GM10266 (cell line): ENCODE measurements at regions not wholly inside any gene's neighbourhood (a gene's known extent, or its start where the extent isn't known, plus 50 kb on each side); places are given as distances from the start of the nearest gene placed in this dataset.

Experiments used
- DNase-seq: peaks from one replicate; pipeline ENCODE4 v3.0.0; 2012; ENCODE audit errors: extremely low spot score
- TF ChIP-seq, protein P1 (sequence below): IDR thresholded peaks from 2 replicates; pipeline ENCODE4 v1.5.1; 2012; ENCODE audit warnings: mild to moderate bottlenecking, low read depth; ENCODE audit not compliant: control insufficient read depth, insufficient read depth; ENCODE audit errors: missing control alignments

GRCh38 chr21:36647279-36648093 is 51.4 kb upstream of the SIM2 start:
- TF ChIP-seq, protein P1, sequence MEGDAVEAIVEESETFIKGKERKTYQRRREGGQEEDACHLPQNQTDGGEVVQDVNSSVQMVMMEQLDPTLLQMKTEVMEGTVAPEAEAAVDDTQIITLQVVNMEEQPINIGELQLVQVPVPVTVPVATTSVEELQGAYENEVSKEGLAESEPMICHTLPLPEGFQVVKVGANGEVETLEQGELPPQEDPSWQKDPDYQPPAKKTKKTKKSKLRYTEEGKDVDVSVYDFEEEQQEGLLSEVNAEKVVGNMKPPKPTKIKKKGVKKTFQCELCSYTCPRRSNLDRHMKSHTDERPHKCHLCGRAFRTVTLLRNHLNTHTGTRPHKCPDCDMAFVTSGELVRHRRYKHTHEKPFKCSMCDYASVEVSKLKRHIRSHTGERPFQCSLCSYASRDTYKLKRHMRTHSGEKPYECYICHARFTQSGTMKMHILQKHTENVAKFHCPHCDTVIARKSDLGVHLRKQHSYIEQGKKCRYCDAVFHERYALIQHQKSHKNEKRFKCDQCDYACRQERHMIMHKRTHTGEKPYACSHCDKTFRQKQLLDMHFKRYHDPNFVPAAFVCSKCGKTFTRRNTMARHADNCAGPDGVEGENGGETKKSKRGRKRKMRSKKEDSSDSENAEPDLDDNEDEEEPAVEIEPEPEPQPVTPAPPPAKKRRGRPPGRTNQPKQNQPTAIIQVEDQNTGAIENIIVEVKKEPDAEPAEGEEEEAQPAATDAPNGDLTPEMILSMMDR, result no peak
- DNase-seq, result no peak
